A673 (cell line): ENCODE measurements at regions not wholly inside any gene's neighbourhood (a gene's known extent, or its start where the extent isn't known, plus 50 kb on each side); places are given as distances from the start of the nearest gene placed in this dataset.
A peak's percentile ranks its signal among the peaks of the same experiment; 100 is the strongest.

Source experiments
- BruUV-seq: library from RNA; stranded (reverse); fragments of 400-500 nt; replicated peaks from 2 replicates; lab custom pipeline; 2021; lab: Mats Ljungman, UMichigan
- CTCF ChIA-PET: fragments of 300-600 bp; sonication (Branson Sonifier 250); formaldehyde crosslinking; loops from one replicate; lab custom pipeline; 2022; ENCODE audit warnings: antibody characterized with exemption; lab: Charles Lee
- POLR2A ChIA-PET: fragments of 300-600 bp; sonication (Branson Sonifier 250); formaldehyde crosslinking; loops from one replicate; lab custom pipeline; 2022; ENCODE audit warnings: antibody characterized with exemption; ENCODE audit not compliant: low non-redundant PET; lab: Charles Lee
- DNase-seq: peaks from one replicate; pipeline ENCODE4 v3.0.0-alpha.2; 2015; ENCODE audit warnings: low spot score
- H3K27ac ChIP-seq: fragments of 200-600 bp; sonication (generic); 2 replicates; pipeline ENCODE4 v1.5.1; 2016; ENCODE audit warnings: mixed run types, low read depth, mild to moderate bottlenecking, mixed read lengths, antibody characterized with exemption, low read length; ENCODE audit not compliant: poor library complexity, severe bottlenecking
- H3K27me3 ChIP-seq: fragments of 200-600 bp; sonication (generic); replicated peaks from 2 replicates; pipeline ENCODE4 v1.6.1; 2017; ENCODE audit warnings: mixed run types, low read depth, mild to moderate bottlenecking, mixed read lengths, antibody characterized with exemption, low read length; ENCODE audit not compliant: insufficient read depth, poor library complexity
- H3K36me3 ChIP-seq: fragments of 200-600 bp; sonication (generic); 2 replicates; pipeline ENCODE4 v1.6.1; 2016; ENCODE audit warnings: mixed run types, mild to moderate bottlenecking, mixed read lengths, antibody characterized with exemption, low read length; ENCODE audit not compliant: insufficient read depth, poor library complexity, severe bottlenecking
- H3K4me1 ChIP-seq: fragments of 200-600 bp; sonication (generic); 2 replicates; pipeline ENCODE4 v1.6.1; 2017; ENCODE audit warnings: mixed run types, mild to moderate bottlenecking, mixed read lengths, antibody characterized with exemption, low read length; ENCODE audit not compliant: insufficient read depth, poor library complexity, severe bottlenecking
- H3K4me3 ChIP-seq: fragments of 200-600 bp; sonication (generic); 2 replicates; pipeline ENCODE4 v1.5.1; 2016; ENCODE audit warnings: low read depth, mixed run types, mild to moderate bottlenecking, mixed read lengths, low read length; ENCODE audit not compliant: poor library complexity, severe bottlenecking
- H3K9me3 ChIP-seq: fragments of 200-600 bp; sonication (generic); 2 replicates; pipeline ENCODE4 v1.6.1; 2016; ENCODE audit warnings: mixed run types, low read depth, mild to moderate bottlenecking, mixed read lengths, antibody characterized with exemption, low read length; ENCODE audit not compliant: poor library complexity, severe bottlenecking
- EZH2 ChIP-seq: fragments of 200-600 bp; sonication (generic); IDR thresholded peaks from 2 replicates; pipeline ENCODE4 v1.6.1; 2017; ENCODE audit warnings: borderline replicate concordance, low read depth, mild to moderate bottlenecking, mixed read lengths, antibody characterized with exemption, low read length; ENCODE audit not compliant: poor library complexity, severe bottlenecking
- intact Hi-C: fragments of 100-400 bp; cut with micrococcal nuclease; formaldehyde crosslinking; loops from one replicate; pipeline ENCODE4 v1.10.0; 2022; ENCODE audit not compliant: unreplicated experiment
- TF ChIP-seq, protein P1 (sequence below): fragments of 300-800, 200-600 bp; sonication (generic); conservative IDR thresholded peaks from 2 replicates; pipeline ENCODE4 v1.5.1; 2017; ENCODE audit warnings: low read depth, mild to moderate bottlenecking, antibody characterized with exemption, low read length, moderate library complexity, mixed read lengths

GRCh38 chr6:103011605-103012004 lies 1618.1 kb downstream of the GRIK2 start:
- Histone ChIP-seq H3K4me3 (no peak overlapping the region), H3K27ac (no peak overlapping the region), H3K4me1 (no peaks in the 10 kb centered on the region), H3K27me3 (no peaks in the 10 kb centered on the region), H3K9me3 (no peaks in the 10 kb centered on the region), H3K36me3 (no peaks in the 10 kb centered on the region)
- TF ChIP-seq EZH2 = no peak
- TF ChIP-seq, protein P1, sequence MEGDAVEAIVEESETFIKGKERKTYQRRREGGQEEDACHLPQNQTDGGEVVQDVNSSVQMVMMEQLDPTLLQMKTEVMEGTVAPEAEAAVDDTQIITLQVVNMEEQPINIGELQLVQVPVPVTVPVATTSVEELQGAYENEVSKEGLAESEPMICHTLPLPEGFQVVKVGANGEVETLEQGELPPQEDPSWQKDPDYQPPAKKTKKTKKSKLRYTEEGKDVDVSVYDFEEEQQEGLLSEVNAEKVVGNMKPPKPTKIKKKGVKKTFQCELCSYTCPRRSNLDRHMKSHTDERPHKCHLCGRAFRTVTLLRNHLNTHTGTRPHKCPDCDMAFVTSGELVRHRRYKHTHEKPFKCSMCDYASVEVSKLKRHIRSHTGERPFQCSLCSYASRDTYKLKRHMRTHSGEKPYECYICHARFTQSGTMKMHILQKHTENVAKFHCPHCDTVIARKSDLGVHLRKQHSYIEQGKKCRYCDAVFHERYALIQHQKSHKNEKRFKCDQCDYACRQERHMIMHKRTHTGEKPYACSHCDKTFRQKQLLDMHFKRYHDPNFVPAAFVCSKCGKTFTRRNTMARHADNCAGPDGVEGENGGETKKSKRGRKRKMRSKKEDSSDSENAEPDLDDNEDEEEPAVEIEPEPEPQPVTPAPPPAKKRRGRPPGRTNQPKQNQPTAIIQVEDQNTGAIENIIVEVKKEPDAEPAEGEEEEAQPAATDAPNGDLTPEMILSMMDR = no peak
- CTCF ChIA-PET = no interaction called here
- no peak for DNase-seq
- intact Hi-C loops = no loop called here
- BruUV-seq = no TSS peak
- POLR2A ChIA-PET = no interaction called here

- no peaks in the 10 kb centered on the region for H3K27me3 ChIP-seq
- no peaks in the 10 kb centered on the region for H3K36me3 ChIP-seq
- BruUV-seq = no TSS peak
- POLR2A ChIA-PET = no interaction called here
- no peak overlapping the region for H3K4me3 ChIP-seq
- TF ChIP-seq EZH2 = no peak
- TF ChIP-seq, protein P1 = no peak
- CTCF ChIA-PET = no interaction called here
- DNase-seq = peak; percentile 35
- intact Hi-C loops = no loop called here
- H3K9me3 ChIP-seq = no peaks in the 10 kb centered on the region
- no peak overlapping the region for H3K27ac ChIP-seq
- no peaks in the 10 kb centered on the region for H3K4me1 ChIP-seq
Measured at GRCh38 chr6:103002282-103002681, 1608.8 kb downstream of the GRIK2 start.

DNA sequence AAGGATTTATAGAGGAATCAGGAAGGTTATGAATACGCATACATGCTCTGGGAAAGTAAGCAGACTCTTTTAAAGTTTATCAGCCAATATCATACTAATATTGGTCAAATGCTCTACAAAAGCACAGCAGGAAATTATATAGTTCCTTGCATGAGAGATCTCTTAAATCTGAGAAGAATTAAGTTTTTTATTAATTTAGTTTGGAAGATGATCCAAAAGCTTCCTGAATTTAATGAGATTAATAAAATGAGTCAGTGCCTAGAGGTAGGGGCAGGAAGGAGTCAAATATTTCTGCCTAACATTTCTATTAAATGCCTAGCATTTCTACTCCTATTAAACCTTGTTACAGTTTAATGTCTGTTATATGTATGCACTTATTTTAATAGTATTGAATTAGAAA lies 1608.2 kb downstream of the GRIK2 start:
- DNase-seq = peak; percentile 29
- Histone ChIP-seq H3K36me3 (no peaks in the 10 kb centered on the region), H3K4me3 (no peak overlapping the region), H3K9me3 (no peaks in the 10 kb centered on the region), H3K4me1 (no peaks in the 10 kb centered on the region), H3K27ac (no peak overlapping the region), H3K27me3 (no peaks in the 10 kb centered on the region)
- no peak for TF ChIP-seq EZH2
- TF ChIP-seq, protein P1 = no peak
- CTCF ChIA-PET = no interaction called here
- intact Hi-C loops = no loop called here
- POLR2A ChIA-PET = no interaction called here
- no TSS peak for BruUV-seq
